ENCODE measurements at regions not wholly inside any gene's neighbourhood (a gene's known extent, or its start where the extent isn't known, plus 50 kb on each side); places are given as distances from the start of the nearest gene placed in this dataset.
"Not testable (repeated sequence)": the region's sequence is repeated elsewhere in the genome, so short reads cannot be mapped to it uniquely, and the experiment has no call there.

DNA sequence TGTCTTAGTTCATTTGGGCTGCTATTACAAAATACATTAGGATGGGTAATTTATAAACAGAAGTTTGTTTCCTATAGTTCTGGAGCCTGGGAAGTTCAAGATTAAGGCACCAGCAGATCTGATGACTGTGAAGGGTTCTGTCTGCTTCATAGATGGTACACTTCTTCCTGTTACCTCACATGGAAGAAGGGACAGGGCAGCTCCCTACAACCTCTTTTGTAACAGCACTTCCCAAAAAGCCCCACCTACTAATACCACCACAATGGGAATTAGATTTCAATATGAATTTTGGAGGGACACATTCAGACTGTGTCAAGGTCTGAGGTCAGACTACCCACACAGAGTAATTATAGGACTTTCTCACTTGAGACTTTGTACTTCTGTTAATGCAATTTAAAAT is 260.3 kb downstream of the ARHGAP12 start:
- CTCF ChIA-PET, result no interaction called here
- H3K4me1 ChIP-seq (ENCODE audit: control insufficient read depth, insufficient read depth, low read length), result no peaks in the 10 kb centered on the region
- no TSS peak for BruUV-seq (replicated peaks)
- H3K27me3 ChIP-seq (ENCODE audit: control insufficient read depth, insufficient read depth, low read length), result no peaks in the 10 kb centered on the region
- H3K36me3 ChIP-seq (ENCODE audit: control insufficient read depth, insufficient read depth, low read length), result no peaks in the 10 kb centered on the region
- no peak for TF ChIP-seq SIN3A (IDR thresholded peaks at IDR 0.05; ENCODE audit: borderline replicate concordance, insufficient read depth, low read depth, low read length)
- no peak overlapping the region for H3K27ac ChIP-seq (ENCODE audit: low read length)
- POLR2A ChIA-PET, result no interaction called here
- in situ Hi-C loops (cut with HindIII; ENCODE audit: low pct_unique_long_range_greater_than_20kb, low sequenced_read_pairs), result no loop called here
- ATAC-seq, result no peak
- H3K9me3 ChIP-seq (ENCODE audit: control insufficient read depth, insufficient read depth, low read depth, low read length), result no peaks in the 10 kb centered on the region
- intact Hi-C loops (cut with micrococcal nuclease; ENCODE audit: unreplicated experiment), result no loop called here
- DNase-seq (ENCODE audit: low read depth, low spot score), result no peak
- H3K4me3 ChIP-seq (ENCODE audit: low read depth in 2 of 2, low read length in 2 of 2), result no peak overlapping the region

DNA sequence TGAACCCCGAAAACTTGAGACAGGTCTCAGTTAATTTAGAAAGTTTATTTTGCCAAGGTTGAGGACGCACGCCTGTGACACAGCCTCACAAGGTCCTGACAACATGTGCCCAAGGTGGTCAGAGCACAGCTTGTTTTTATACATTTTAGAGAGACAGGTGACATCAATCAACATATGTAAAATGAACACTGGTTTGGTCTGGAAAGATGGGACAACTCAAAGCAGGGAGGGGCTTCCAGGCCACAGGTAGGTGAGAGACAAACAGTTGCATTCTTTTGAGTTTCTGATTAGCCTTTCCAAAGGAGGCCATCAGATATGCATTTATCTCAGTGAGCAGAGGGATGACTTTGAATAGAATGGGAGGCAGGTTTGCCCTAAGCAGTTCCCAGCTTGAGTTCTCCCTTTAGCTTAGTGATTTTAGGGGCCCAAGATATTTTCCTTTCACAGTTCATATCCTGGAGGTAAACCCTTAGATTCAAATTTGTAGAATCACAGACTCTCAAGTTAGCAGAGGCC is 262.8 kb downstream of the ARHGAP12 start:
- BruUV-seq (replicated peaks); POLR2A ChIA-PET; H3K4me3 ChIP-seq (ENCODE audit: low read depth in 2 of 2, low read length in 2 of 2): not testable (repeated sequence)

DNA sequence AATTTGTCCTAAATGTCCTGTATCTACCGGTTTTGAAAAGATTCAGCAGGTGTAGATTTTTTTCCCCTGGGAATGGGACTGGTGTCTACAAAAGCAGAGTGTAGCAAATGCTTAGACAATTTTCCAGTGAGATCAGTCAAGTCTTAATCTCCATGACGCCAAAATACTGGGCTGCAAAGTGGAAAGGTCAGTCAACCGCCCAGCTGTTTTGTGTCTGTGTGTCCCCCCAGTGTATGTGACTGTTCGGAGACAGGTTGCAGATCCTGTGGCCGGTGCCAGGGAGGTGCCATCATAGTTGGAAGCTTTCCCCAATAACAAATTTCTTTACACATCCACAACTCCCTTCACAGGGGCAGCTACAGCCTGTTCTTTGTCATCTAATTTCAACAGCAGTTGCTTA is 263.8 kb downstream of the ARHGAP12 start:
- no peak for DNase-seq (ENCODE audit: low read depth, low spot score)
- POLR2A ChIA-PET, result no interaction called here
- intact Hi-C loops (cut with micrococcal nuclease; ENCODE audit: unreplicated experiment), result no loop called here
- CTCF ChIA-PET, result no interaction called here
- no peaks in the 10 kb centered on the region for H3K4me1 ChIP-seq (ENCODE audit: control insufficient read depth, insufficient read depth, low read length)
- no peak for TF ChIP-seq POLR2AphosphoS5 (IDR thresholded peaks at IDR 0.05; ENCODE audit: low read depth, low read length)
- no peak for TF ChIP-seq SIN3A (IDR thresholded peaks at IDR 0.05; ENCODE audit: borderline replicate concordance, insufficient read depth, low read depth, low read length)
- no peak for TF ChIP-seq TCF7L2 (IDR thresholded peaks at IDR 0.05; ENCODE audit: low read depth, low read length)
- TF ChIP-seq, protein P1, sequence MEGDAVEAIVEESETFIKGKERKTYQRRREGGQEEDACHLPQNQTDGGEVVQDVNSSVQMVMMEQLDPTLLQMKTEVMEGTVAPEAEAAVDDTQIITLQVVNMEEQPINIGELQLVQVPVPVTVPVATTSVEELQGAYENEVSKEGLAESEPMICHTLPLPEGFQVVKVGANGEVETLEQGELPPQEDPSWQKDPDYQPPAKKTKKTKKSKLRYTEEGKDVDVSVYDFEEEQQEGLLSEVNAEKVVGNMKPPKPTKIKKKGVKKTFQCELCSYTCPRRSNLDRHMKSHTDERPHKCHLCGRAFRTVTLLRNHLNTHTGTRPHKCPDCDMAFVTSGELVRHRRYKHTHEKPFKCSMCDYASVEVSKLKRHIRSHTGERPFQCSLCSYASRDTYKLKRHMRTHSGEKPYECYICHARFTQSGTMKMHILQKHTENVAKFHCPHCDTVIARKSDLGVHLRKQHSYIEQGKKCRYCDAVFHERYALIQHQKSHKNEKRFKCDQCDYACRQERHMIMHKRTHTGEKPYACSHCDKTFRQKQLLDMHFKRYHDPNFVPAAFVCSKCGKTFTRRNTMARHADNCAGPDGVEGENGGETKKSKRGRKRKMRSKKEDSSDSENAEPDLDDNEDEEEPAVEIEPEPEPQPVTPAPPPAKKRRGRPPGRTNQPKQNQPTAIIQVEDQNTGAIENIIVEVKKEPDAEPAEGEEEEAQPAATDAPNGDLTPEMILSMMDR (IDR thresholded peaks at IDR 0.05), result no peak
- TF ChIP-seq, protein P2, sequence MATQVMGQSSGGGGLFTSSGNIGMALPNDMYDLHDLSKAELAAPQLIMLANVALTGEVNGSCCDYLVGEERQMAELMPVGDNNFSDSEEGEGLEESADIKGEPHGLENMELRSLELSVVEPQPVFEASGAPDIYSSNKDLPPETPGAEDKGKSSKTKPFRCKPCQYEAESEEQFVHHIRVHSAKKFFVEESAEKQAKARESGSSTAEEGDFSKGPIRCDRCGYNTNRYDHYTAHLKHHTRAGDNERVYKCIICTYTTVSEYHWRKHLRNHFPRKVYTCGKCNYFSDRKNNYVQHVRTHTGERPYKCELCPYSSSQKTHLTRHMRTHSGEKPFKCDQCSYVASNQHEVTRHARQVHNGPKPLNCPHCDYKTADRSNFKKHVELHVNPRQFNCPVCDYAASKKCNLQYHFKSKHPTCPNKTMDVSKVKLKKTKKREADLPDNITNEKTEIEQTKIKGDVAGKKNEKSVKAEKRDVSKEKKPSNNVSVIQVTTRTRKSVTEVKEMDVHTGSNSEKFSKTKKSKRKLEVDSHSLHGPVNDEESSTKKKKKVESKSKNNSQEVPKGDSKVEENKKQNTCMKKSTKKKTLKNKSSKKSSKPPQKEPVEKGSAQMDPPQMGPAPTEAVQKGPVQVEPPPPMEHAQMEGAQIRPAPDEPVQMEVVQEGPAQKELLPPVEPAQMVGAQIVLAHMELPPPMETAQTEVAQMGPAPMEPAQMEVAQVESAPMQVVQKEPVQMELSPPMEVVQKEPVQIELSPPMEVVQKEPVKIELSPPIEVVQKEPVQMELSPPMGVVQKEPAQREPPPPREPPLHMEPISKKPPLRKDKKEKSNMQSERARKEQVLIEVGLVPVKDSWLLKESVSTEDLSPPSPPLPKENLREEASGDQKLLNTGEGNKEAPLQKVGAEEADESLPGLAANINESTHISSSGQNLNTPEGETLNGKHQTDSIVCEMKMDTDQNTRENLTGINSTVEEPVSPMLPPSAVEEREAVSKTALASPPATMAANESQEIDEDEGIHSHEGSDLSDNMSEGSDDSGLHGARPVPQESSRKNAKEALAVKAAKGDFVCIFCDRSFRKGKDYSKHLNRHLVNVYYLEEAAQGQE (IDR thresholded peaks at IDR 0.05; ENCODE audit: insufficient read depth in 1 of 2, low read depth in 2 of 2, low read length in 1 of 2), result no peak
- no peak overlapping the region for H3K4me3 ChIP-seq (ENCODE audit: low read depth in 2 of 2, low read length in 2 of 2)
- no peaks in the 10 kb centered on the region for H3K27me3 ChIP-seq (ENCODE audit: control insufficient read depth, insufficient read depth, low read length)
- H3K9me3 ChIP-seq (ENCODE audit: control insufficient read depth, insufficient read depth, low read depth, low read length), result no peaks in the 10 kb centered on the region
- BruUV-seq (replicated peaks), result no TSS peak
- no peak overlapping the region for H3K27ac ChIP-seq (ENCODE audit: low read length)
- no peaks in the 10 kb centered on the region for H3K36me3 ChIP-seq (ENCODE audit: control insufficient read depth, insufficient read depth, low read length)
- no peak for ATAC-seq
- in situ Hi-C loops (cut with HindIII; ENCODE audit: low pct_unique_long_range_greater_than_20kb, low sequenced_read_pairs), result no loop called here

More for the DNA sequence above, 262.8 kb downstream of the ARHGAP12 start:
- in situ Hi-C loops (cut with HindIII; ENCODE audit: low pct_unique_long_range_greater_than_20kb, low sequenced_read_pairs); CTCF ChIA-PET; H3K27me3 ChIP-seq (ENCODE audit: control insufficient read depth, insufficient read depth, low read length); H3K4me1 ChIP-seq (ENCODE audit: control insufficient read depth, insufficient read depth, low read length); ATAC-seq; H3K27ac ChIP-seq (ENCODE audit: low read length); H3K9me3 ChIP-seq (ENCODE audit: control insufficient read depth, insufficient read depth, low read depth, low read length); intact Hi-C loops (cut with micrococcal nuclease; ENCODE audit: unreplicated experiment); H3K36me3 ChIP-seq (ENCODE audit: control insufficient read depth, insufficient read depth, low read length); DNase-seq (ENCODE audit: low read depth, low spot score): not testable (repeated sequence)

DNA sequence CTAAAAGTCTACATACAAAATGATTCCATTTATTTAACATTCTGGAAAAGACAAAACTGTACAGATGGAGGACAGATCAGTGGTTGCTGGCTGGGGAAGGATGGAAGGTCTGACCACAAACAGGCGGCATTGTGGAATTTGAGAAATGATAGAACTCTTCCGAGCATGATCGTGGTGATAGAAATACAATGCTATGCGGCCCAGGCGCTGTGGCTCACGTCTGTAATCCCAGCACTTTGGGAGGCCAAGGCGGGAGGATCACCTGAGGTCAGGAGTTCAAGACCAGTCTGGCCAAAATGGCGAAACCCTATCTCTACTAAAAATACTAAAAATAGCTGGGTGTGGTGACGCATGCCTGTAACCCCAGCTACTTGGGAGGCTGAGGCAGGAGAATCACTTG is 264.6 kb downstream of the ARHGAP12 start:
- POLR2A ChIA-PET; H3K9me3 ChIP-seq (ENCODE audit: control insufficient read depth, insufficient read depth, low read depth, low read length); H3K27me3 ChIP-seq (ENCODE audit: control insufficient read depth, insufficient read depth, low read length); in situ Hi-C loops (cut with HindIII; ENCODE audit: low pct_unique_long_range_greater_than_20kb, low sequenced_read_pairs); CTCF ChIA-PET; DNase-seq (ENCODE audit: low read depth, low spot score); intact Hi-C loops (cut with micrococcal nuclease; ENCODE audit: unreplicated experiment); ATAC-seq; BruUV-seq (replicated peaks); H3K27ac ChIP-seq (ENCODE audit: low read length); H3K36me3 ChIP-seq (ENCODE audit: control insufficient read depth, insufficient read depth, low read length); H3K4me1 ChIP-seq (ENCODE audit: control insufficient read depth, insufficient read depth, low read length); H3K4me3 ChIP-seq (ENCODE audit: low read depth in 2 of 2, low read length in 2 of 2): not testable (repeated sequence)
